Glutamatergic neuron (in vitro differentiated cells): ENCODE measurements at regions not wholly inside any gene's neighbourhood (a gene's known extent, or its start where the extent isn't known, plus 50 kb on each side); places are given as distances from the start of the nearest gene placed in this dataset.

Experiments used
- DNase-seq: peaks from one replicate; pipeline ENCODE4 v3.0.0; 2022
- H3K27ac Mint-ChIP-seq: one replicate; pipeline ENCODE4 v1.8.0; 2020; ENCODE audit warnings: mild to moderate bottlenecking, mixed read lengths, inconsistent platforms; ENCODE audit not compliant: unreplicated experiment
- H3K27me3 Mint-ChIP-seq: one replicate; pipeline ENCODE4 v1.8.0; 2020; ENCODE audit warnings: mild to moderate bottlenecking, moderate library complexity, mixed read lengths, inconsistent platforms; ENCODE audit not compliant: unreplicated experiment
- H3K36me3 Mint-ChIP-seq: one replicate; pipeline ENCODE4 v1.8.0; 2020; ENCODE audit warnings: mild to moderate bottlenecking, mixed read lengths, inconsistent platforms; ENCODE audit not compliant: unreplicated experiment
- H3K4me1 Mint-ChIP-seq: one replicate; pipeline ENCODE4 v1.8.0; 2020; ENCODE audit warnings: mild to moderate bottlenecking, low read depth, mixed read lengths, inconsistent platforms; ENCODE audit not compliant: unreplicated experiment
- H3K4me3 Mint-ChIP-seq: one replicate; pipeline ENCODE4 v1.8.0; 2020; ENCODE audit warnings: mild to moderate bottlenecking, mixed read lengths, inconsistent platforms; ENCODE audit not compliant: unreplicated experiment
- H3K9me3 Mint-ChIP-seq: one replicate; pipeline ENCODE4 v1.8.0; 2020; ENCODE audit warnings: mild to moderate bottlenecking, moderate library complexity, mixed read lengths, inconsistent platforms; ENCODE audit not compliant: unreplicated experiment
- TF ChIP-seq, protein P1 (sequence below): fragments of 200-600 bp; sonication (generic); IDR thresholded peaks from one replicate; pipeline ENCODE4 v1.5.0; 2021; ENCODE audit not compliant: partially characterized antibody, unreplicated experiment

GRCh38 chr5:163626904-163627434 lies 121.5 kb downstream of the MAT2B start:
- no peaks in the 10 kb centered on the region for H3K9me3 Mint-ChIP-seq
- H3K27ac Mint-ChIP-seq, result no peak overlapping the region
- no peak overlapping the region for H3K4me3 Mint-ChIP-seq

GRCh38 chr5:163631856-163632255 lies 126.4 kb downstream of the MAT2B start:
- Mint-ChIP-seq H3K27me3 (peaks cover 2% of the 10 kb centered on the region), H3K9me3 (no peaks in the 10 kb centered on the region)
- DNase-seq, result no peak

More at GRCh38 chr5:163626904-163627434, 121.5 kb downstream of the MAT2B start:
- DNase-seq, result no peak
- H3K4me1 Mint-ChIP-seq, result peaks cover 30% of the 10 kb centered on the region
- H3K27me3 Mint-ChIP-seq, result no peaks in the 10 kb centered on the region
- TF ChIP-seq, protein P1, sequence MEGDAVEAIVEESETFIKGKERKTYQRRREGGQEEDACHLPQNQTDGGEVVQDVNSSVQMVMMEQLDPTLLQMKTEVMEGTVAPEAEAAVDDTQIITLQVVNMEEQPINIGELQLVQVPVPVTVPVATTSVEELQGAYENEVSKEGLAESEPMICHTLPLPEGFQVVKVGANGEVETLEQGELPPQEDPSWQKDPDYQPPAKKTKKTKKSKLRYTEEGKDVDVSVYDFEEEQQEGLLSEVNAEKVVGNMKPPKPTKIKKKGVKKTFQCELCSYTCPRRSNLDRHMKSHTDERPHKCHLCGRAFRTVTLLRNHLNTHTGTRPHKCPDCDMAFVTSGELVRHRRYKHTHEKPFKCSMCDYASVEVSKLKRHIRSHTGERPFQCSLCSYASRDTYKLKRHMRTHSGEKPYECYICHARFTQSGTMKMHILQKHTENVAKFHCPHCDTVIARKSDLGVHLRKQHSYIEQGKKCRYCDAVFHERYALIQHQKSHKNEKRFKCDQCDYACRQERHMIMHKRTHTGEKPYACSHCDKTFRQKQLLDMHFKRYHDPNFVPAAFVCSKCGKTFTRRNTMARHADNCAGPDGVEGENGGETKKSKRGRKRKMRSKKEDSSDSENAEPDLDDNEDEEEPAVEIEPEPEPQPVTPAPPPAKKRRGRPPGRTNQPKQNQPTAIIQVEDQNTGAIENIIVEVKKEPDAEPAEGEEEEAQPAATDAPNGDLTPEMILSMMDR, result no peak
- no peaks in the 10 kb centered on the region for H3K36me3 Mint-ChIP-seq

GRCh38 chr5:163633926-163634460 lies 128.6 kb downstream of the MAT2B start:
- no peak for DNase-seq
- Mint-ChIP-seq H3K27ac (no peak overlapping the region), H3K27me3 (peaks cover 2% of the 10 kb centered on the region), H3K4me3 (no peak overlapping the region), H3K4me1 (peaks cover 28% of the 10 kb centered on the region), H3K9me3 (no peaks in the 10 kb centered on the region), H3K36me3 (peaks cover 6% of the 10 kb centered on the region)
- TF ChIP-seq, protein P1, result no peak

More at GRCh38 chr5:163631856-163632255, 126.4 kb downstream of the MAT2B start:
- H3K4me3 Mint-ChIP-seq, result no peak overlapping the region
- H3K27ac Mint-ChIP-seq, result peak overlapping the region; percentile 56
- TF ChIP-seq, protein P1, result no peak
- H3K4me1 Mint-ChIP-seq, result peaks cover 25% of the 10 kb centered on the region
- no peaks in the 10 kb centered on the region for H3K36me3 Mint-ChIP-seq

DNA sequence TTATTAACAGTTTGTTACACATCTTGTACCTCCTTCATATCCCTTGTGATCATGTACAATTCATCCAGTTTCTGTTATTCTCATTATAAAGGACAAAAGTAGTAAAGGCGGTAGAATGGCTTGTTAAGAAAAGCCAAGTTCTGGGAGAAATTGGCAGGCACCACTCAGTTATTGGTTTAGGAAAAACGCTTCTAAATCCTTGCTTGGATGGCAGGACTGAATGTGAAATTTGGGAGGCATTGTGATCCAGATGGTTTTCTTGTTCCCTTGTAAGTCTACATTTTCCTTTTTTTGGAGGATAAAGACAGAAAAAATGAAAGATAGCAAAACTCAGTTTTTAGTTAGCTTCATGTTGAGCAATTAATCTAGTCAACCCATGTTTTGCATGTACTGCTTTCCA lies 130.2 kb downstream of the MAT2B start:
- DNase-seq, result no peak
- H3K4me1 Mint-ChIP-seq, result peaks cover 26% of the 10 kb centered on the region
- no peak overlapping the region for H3K27ac Mint-ChIP-seq
- peaks cover 6% of the 10 kb centered on the region for H3K36me3 Mint-ChIP-seq
- TF ChIP-seq, protein P1, result no peak
- H3K4me3 Mint-ChIP-seq, result no peak overlapping the region
- H3K9me3 Mint-ChIP-seq, result no peaks in the 10 kb centered on the region
- peaks cover 2% of the 10 kb centered on the region for H3K27me3 Mint-ChIP-seq

DNA sequence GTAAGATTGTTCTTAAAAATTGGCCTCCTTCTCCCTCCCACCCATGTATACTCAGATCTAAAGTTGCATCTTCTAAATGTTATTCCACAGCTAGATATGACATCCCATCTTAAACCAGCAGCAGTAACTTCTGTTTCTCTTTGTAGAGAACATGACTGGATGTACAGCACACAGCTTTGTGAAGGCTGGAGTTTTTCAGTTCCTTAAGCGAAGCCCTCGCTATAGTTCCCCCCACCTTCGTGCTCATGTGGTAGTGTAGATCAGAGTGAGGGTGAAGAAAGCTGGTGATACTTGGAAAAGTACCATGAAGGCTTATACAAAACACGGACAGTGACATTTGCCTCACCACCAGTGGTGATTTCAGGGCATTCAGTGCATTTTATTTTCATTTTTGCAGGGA lies 137.5 kb downstream of the MAT2B start:
- Mint-ChIP-seq H3K4me3 (no peak overlapping the region), H3K36me3 (peaks cover 17% of the 10 kb centered on the region), H3K27ac (peak overlapping the region; percentile 65), H3K27me3 (peaks cover 9% of the 10 kb centered on the region), H3K9me3 (peaks cover 18% of the 10 kb centered on the region), H3K4me1 (peaks cover 35% of the 10 kb centered on the region)
- TF ChIP-seq, protein P1, result no peak
- DNase-seq, result no peak
